Right cardiac atrium (tissue), 5 donors: ENCODE measurements at regions not wholly inside any gene's neighbourhood (a gene's known extent, or its start where the extent isn't known, plus 50 kb on each side); places are given as distances from the start of the nearest gene placed in this dataset.

ENCODE experiments used
- ATAC-seq, 2 donors: fragments of 200-7000 bp; cut with Tn5 transposase; one replicate each; pipeline versions ENCODE4 v1.8.0 to v1.9.1; 2020; ENCODE audit warnings: moderate library complexity in 2 of 2, mild to moderate bottlenecking in 1 of 2
- DNase-seq, 3 donors: peaks; one replicate each; pipeline ENCODE4 v3.0.0-alpha.2; 2020
- H3K27ac ChIP-seq: one replicate; pipeline ENCODE4 v1.5.1; 2013; ENCODE audit warnings: mild to moderate bottlenecking, low read length, control low read depth, moderate library complexity
- H3K27me3 ChIP-seq: one replicate; pipeline ENCODE4 v1.6.1; 2013; ENCODE audit not compliant: control insufficient read depth, insufficient read depth
- H3K4me1 ChIP-seq: one replicate; pipeline ENCODE4 v1.6.1; 2013; ENCODE audit warnings: low read length; ENCODE audit not compliant: control insufficient read depth, insufficient read depth
- H3K4me3 ChIP-seq: one replicate; pipeline ENCODE4 v1.5.1; 2013; ENCODE audit warnings: low read length, control low read depth
- H3K9me3 ChIP-seq: one replicate; pipeline ENCODE4 v1.6.1; 2013; ENCODE audit warnings: low read length; ENCODE audit not compliant: control insufficient read depth
- WGBS: extraction: QIAGEN DNeasy Blood & Tissue Kit; methylation state at CpG from one replicate; pipeline ENCODE4 v1.1.7; 2013; 5-methylcytosine and 5-hydroxymethylcytosine counted together
- intact Hi-C, 4 donors: fragments of 100-400 bp; cut with DNase I; formaldehyde crosslinking; loops; one replicate each; pipeline versions ENCODE4 v1.11.0 to v1.14.0; 2022 to 2023
- donor health status: healthy with polysubstance abuse.
- donor health status: DM: no; HTN: yes; CAD: no.
- donor health status: DM: no; HTN: no; CAD: no.
- donor health status: DM: no; HTN: yes; CAD: no; lungs with severe emphysema.
- donor health status: DM: yes; HTN: yes; CAD: no.

- no peaks in the 10 kb centered on the region for H3K4me1 ChIP-seq
- intact Hi-C loops: no loop called here
- H3K27ac ChIP-seq: no peak overlapping the region
- H3K9me3 ChIP-seq: no peaks in the 10 kb centered on the region
- H3K4me3 ChIP-seq: no peak overlapping the region
- ATAC-seq (no peak), DNase-seq (no peak)
- H3K27me3 ChIP-seq: no peaks in the 10 kb centered on the region
- WGBS: 80% methylated on average over 1 of the region's 1 CpG
These were observed 273.5 kb upstream of the FAM241A start for GRCh38 chr4:111871802-111872201.

- intact Hi-C loops: no loop called here
- Histone ChIP-seq H3K4me1 (no peaks in the 10 kb centered on the region), H3K4me3 (no peak overlapping the region), H3K9me3 (no peaks in the 10 kb centered on the region), H3K27ac (no peak overlapping the region), H3K27me3 (no peaks in the 10 kb centered on the region)
- DNase-seq: no peak
- no peak for ATAC-seq
- 66% methylated on average over 4 of the region's 4 CpGs for WGBS
These were observed 271.5 kb upstream of the FAM241A start for GRCh38 chr4:111873801-111874200.

- intact Hi-C loops: no loop called here
- H3K9me3 ChIP-seq: no peaks in the 10 kb centered on the region
- ATAC-seq: no peak
These were observed 265.7 kb upstream of the FAM241A start for GRCh38 chr4:111879539-111879938.

GRCh38 chr4:111880116-111880515, 265.1 kb upstream of the FAM241A start:
- Histone ChIP-seq H3K27me3 (no peaks in the 10 kb centered on the region), H3K4me1 (no peaks in the 10 kb centered on the region), H3K4me3 (no peak overlapping the region), H3K27ac (no peak overlapping the region), H3K9me3 (no peaks in the 10 kb centered on the region)
- 50% methylated on average over 4 of the region's 4 CpGs for WGBS
- ATAC-seq (no peak), DNase-seq (no peak)
- intact Hi-C loops: no loop called here

More at GRCh38 chr4:111879539-111879938, 265.7 kb upstream of the FAM241A start:
- no peak overlapping the region for H3K4me3 ChIP-seq
- H3K4me1 ChIP-seq: no peaks in the 10 kb centered on the region
- no peak overlapping the region for H3K27ac ChIP-seq
- no peak for DNase-seq
- H3K27me3 ChIP-seq: no peaks in the 10 kb centered on the region

GRCh38 chr4:111883557-111883999, 261.7 kb upstream of the FAM241A start:
- no peak overlapping the region for H3K27ac ChIP-seq
- no peak for ATAC-seq
- 78% methylated on average over 1 of the region's 1 CpG for WGBS
- no peaks in the 10 kb centered on the region for H3K4me1 ChIP-seq
- H3K27me3 ChIP-seq: no peaks in the 10 kb centered on the region
- intact Hi-C loops: no loop called here
- H3K9me3 ChIP-seq: no peaks in the 10 kb centered on the region
- H3K4me3 ChIP-seq: no peak overlapping the region
- DNase-seq: no peak

GRCh38 chr4:111890412-111890811, 254.8 kb upstream of the FAM241A start:
- WGBS: 85% methylated on average over 4 of the region's 4 CpGs
- ATAC-seq (no peak), DNase-seq (no peak)
- Histone ChIP-seq H3K4me3 (no peak overlapping the region), H3K27me3 (no peaks in the 10 kb centered on the region), H3K9me3 (no peaks in the 10 kb centered on the region), H3K4me1 (no peaks in the 10 kb centered on the region), H3K27ac (no peak overlapping the region)
- intact Hi-C loops: no loop called here

GRCh38 chr4:111905511-111905910, 239.7 kb upstream of the FAM241A start:
- H3K27me3 ChIP-seq: no peaks in the 10 kb centered on the region
- 80% methylated on average over 4 of the region's 4 CpGs for WGBS
- intact Hi-C loops: no loop called here
- DNase-seq: no peak
- no peaks in the 10 kb centered on the region for H3K4me1 ChIP-seq
- no peak for ATAC-seq
- H3K4me3 ChIP-seq: no peak overlapping the region
- H3K27ac ChIP-seq: no peak overlapping the region
- H3K9me3 ChIP-seq: no peaks in the 10 kb centered on the region

GRCh38 chr4:111919639-111920038, 225.6 kb upstream of the FAM241A start:
- Histone ChIP-seq H3K27me3 (no peaks in the 10 kb centered on the region), H3K4me1 (no peaks in the 10 kb centered on the region), H3K9me3 (no peaks in the 10 kb centered on the region), H3K27ac (no peak overlapping the region), H3K4me3 (no peak overlapping the region)
- intact Hi-C loops: no loop called here
- 88% methylated on average over 1 of the region's 1 CpG for WGBS
- ATAC-seq (no peak), DNase-seq (no peak)

GRCh38 chr4:111921714-111922113, 223.5 kb upstream of the FAM241A start:
- no peaks in the 10 kb centered on the region for H3K4me1 ChIP-seq
- DNase-seq: no peak
- ATAC-seq: no peak
- no peaks in the 10 kb centered on the region for H3K9me3 ChIP-seq
- no peak overlapping the region for H3K4me3 ChIP-seq
- 77% methylated on average over 3 of the region's 3 CpGs for WGBS
- no peaks in the 10 kb centered on the region for H3K27me3 ChIP-seq
- no peak overlapping the region for H3K27ac ChIP-seq
- intact Hi-C loops: no loop called here

- H3K4me3 ChIP-seq: no peak overlapping the region
- WGBS: 90% methylated on average over 6 of the region's 6 CpGs
- intact Hi-C loops: no loop called here
These were observed 221.5 kb upstream of the FAM241A start for GRCh38 chr4:111923786-111924185.

GRCh38 chr4:111924696-111925095, 220.6 kb upstream of the FAM241A start:
- H3K9me3 ChIP-seq: no peaks in the 10 kb centered on the region
- intact Hi-C loops: no loop called here
- ATAC-seq: no peak
- no peak overlapping the region for H3K27ac ChIP-seq
- no peaks in the 10 kb centered on the region for H3K27me3 ChIP-seq
- DNase-seq: no peak
- 91% methylated on average over 1 of the region's 1 CpG for WGBS
- H3K4me3 ChIP-seq: no peak overlapping the region
- no peaks in the 10 kb centered on the region for H3K4me1 ChIP-seq

More at GRCh38 chr4:111923786-111924185, 221.5 kb upstream of the FAM241A start:
- H3K27ac ChIP-seq: no peak overlapping the region
- no peak for DNase-seq
- no peaks in the 10 kb centered on the region for H3K27me3 ChIP-seq
- H3K4me1 ChIP-seq: no peaks in the 10 kb centered on the region
- no peaks in the 10 kb centered on the region for H3K9me3 ChIP-seq
- ATAC-seq: no peak

GRCh38 chr4:111930659-111931058, 214.6 kb upstream of the FAM241A start:
- no peaks in the 10 kb centered on the region for H3K27me3 ChIP-seq
- no peaks in the 10 kb centered on the region for H3K4me1 ChIP-seq
- no peak overlapping the region for H3K4me3 ChIP-seq
- no peak for DNase-seq
- WGBS: 73% methylated on average over 2 of the region's 2 CpGs
- ATAC-seq: no peak
- no peaks in the 10 kb centered on the region for H3K9me3 ChIP-seq
- intact Hi-C loops: no loop called here
- no peak overlapping the region for H3K27ac ChIP-seq
